WTC11 (cell line): ENCODE measurements at regions not wholly inside any gene's neighbourhood (a gene's known extent, or its start where the extent isn't known, plus 50 kb on each side); places are given as distances from the start of the nearest gene placed in this dataset.

Source experiments
- ATAC-seq: fragments of 200-7000 bp; cut with Tn5 transposase; 2 replicates; pipeline ENCODE4 v1.10.0; 2021; ENCODE audit warnings: mild to moderate bottlenecking, moderate library complexity
- CTCF ChIA-PET: fragments of 300-600 bp; sonication (Branson Sonifier 250); formaldehyde crosslinking; loops from one replicate; lab custom pipeline; 2021; ENCODE audit warnings: antibody characterized with exemption; lab: Charles Lee
- POLR2A ChIA-PET: fragments of 350-600 bp; sonication (Branson Sonifier 250); formaldehyde crosslinking; loops from one replicate; lab custom pipeline; 2021; ENCODE audit warnings: antibody characterized with exemption; lab: Charles Lee
- DNase-seq: peaks from one replicate; pipeline ENCODE4 v3.0.0; 2021; ENCODE audit warnings: low spot score
- H3K27ac Mint-ChIP-seq: 2 replicates; pipeline ENCODE4 v1.8.0; 2021; ENCODE audit warnings: mixed read lengths
- H3K27me3 Mint-ChIP-seq: 2 replicates; pipeline ENCODE4 v1.8.0; 2021; ENCODE audit warnings: low read depth, mild to moderate bottlenecking, moderate library complexity, mixed read lengths
- H3K36me3 Mint-ChIP-seq: 2 replicates; pipeline ENCODE4 v1.8.0; 2021; ENCODE audit warnings: mixed read lengths
- H3K4me1 Mint-ChIP-seq: 2 replicates; pipeline ENCODE4 v1.8.0; 2022; ENCODE audit warnings: mixed read lengths
- H3K4me3 Mint-ChIP-seq: 2 replicates; pipeline ENCODE4 v1.8.0; 2021; ENCODE audit warnings: mild to moderate bottlenecking, moderate library complexity, mixed read lengths
- H3K9me3 Mint-ChIP-seq: 2 replicates; pipeline ENCODE4 v1.8.0; 2021; ENCODE audit warnings: mixed read lengths
- AFF4 ChIP-seq: sonication (generic); formaldehyde crosslinking; IDR thresholded peaks from 2 replicates; pipeline ENCODE4 v1.8.1; 2023; ENCODE audit warnings: mild to moderate bottlenecking, missing genetic modification reagents, borderline replicate concordance
- ARID4B ChIP-seq: sonication (generic); formaldehyde crosslinking; IDR thresholded peaks from 2 replicates; pipeline ENCODE4 v1.8.0; 2023; ENCODE audit warnings: missing genetic modification reagents, mild to moderate bottlenecking, borderline replicate concordance
- E2F1 ChIP-seq: sonication (generic); formaldehyde crosslinking; IDR thresholded peaks from 2 replicates; pipeline ENCODE4 v1.8.0; 2022; ENCODE audit warnings: mild to moderate bottlenecking, missing genetic modification reagents
- ESRRA ChIP-seq: sonication (generic); formaldehyde crosslinking; IDR thresholded peaks from 2 replicates; pipeline ENCODE4 v1.8.1; 2022; ENCODE audit warnings: mild to moderate bottlenecking, missing genetic modification reagents, borderline replicate concordance
- HMGXB4 ChIP-seq: sonication (generic); formaldehyde crosslinking; IDR thresholded peaks from 2 replicates; pipeline ENCODE4 v1.8.1; 2023; ENCODE audit warnings: mild to moderate bottlenecking, moderate library complexity, missing genetic modification reagents
- IRF2 ChIP-seq: sonication (generic); formaldehyde crosslinking; IDR thresholded peaks from 2 replicates; pipeline ENCODE4 v1.8.0; 2022; ENCODE audit warnings: low read depth, missing genetic modification reagents, borderline replicate concordance
- NFATC4 ChIP-seq: fragments of 250-450 bp; sonication (Bioruptor Pico); IDR thresholded peaks from 2 replicates; pipeline ENCODE4 v1.9.0; 2021; ENCODE audit warnings: mild to moderate bottlenecking
- SP1 ChIP-seq: sonication (generic); formaldehyde crosslinking; conservative IDR thresholded peaks from 2 replicates; pipeline ENCODE4 v1.8.1; 2022; ENCODE audit warnings: missing genetic modification reagents
- ZNF138 ChIP-seq: sonication (generic); formaldehyde crosslinking; conservative IDR thresholded peaks from 2 replicates; pipeline ENCODE4 v1.8.1; 2022; ENCODE audit warnings: mild to moderate bottlenecking, moderate library complexity, missing genetic modification reagents
- ZNF232 ChIP-seq: sonication (generic); formaldehyde crosslinking; IDR thresholded peaks from 2 replicates; pipeline ENCODE4 v1.8.0; 2022; ENCODE audit warnings: mild to moderate bottlenecking, missing genetic modification reagents

GRCh38 chr2:150150144-150150543 lies 337.3 kb downstream of the RND3 start (continued):
- TF ChIP-seq E2F1 (CRISPR knock-in tag) (no peak), ZNF232 (CRISPR knock-in tag) (no peak), ARID4B (CRISPR knock-in tag) (no peak)

GRCh38 chr2:150147889-150148683 lies 339.4 kb downstream of the RND3 start:
- H3K27me3 Mint-ChIP-seq, result no peaks in the 10 kb centered on the region; the same call in 1 of the 2 replicates

More at GRCh38 chr2:150147889-150148683, 339.4 kb downstream of the RND3 start:
- H3K27ac Mint-ChIP-seq, result no peak overlapping the region
- DNase-seq, result no peak
- ChIA-PET CTCF (no interaction called here), POLR2A (no interaction called here)
- TF ChIP-seq IRF2 (CRISPR knock-in tag) (no peak), SP1 (CRISPR knock-in tag) (no peak), NFATC4 (CRISPR knock-in tag) (no peak), HMGXB4 (no peak), ESRRA (no peak), AFF4 (CRISPR knock-in tag) (no peak), ZNF138 (no peak)
- no peak overlapping the region for H3K4me3 Mint-ChIP-seq
- H3K4me1 Mint-ChIP-seq, result no peaks in the 10 kb centered on the region
- peaks cover 28% of the 10 kb centered on the region for H3K36me3 Mint-ChIP-seq
- H3K9me3 Mint-ChIP-seq, result peaks cover 34% of the 10 kb centered on the region
- ATAC-seq, result no peak
